BE2C (cell line): ENCODE measurements at regions not wholly inside any gene's neighbourhood (a gene's known extent, or its start where the extent isn't known, plus 50 kb on each side); places are given as distances from the start of the nearest gene placed in this dataset.
A peak's percentile ranks its signal among the peaks of the same experiment; 100 is the strongest.

ENCODE experiments used
- DNase-seq: peaks from one replicate; pipeline ENCODE4 v3.0.0-alpha.2; 2020
- H3K27me3 ChIP-seq: fragments of 250-450 bp; sonication (Bioruptor Pico); 2 replicates; pipeline ENCODE4 v1.5.1; 2020; ENCODE audit warnings: mild to moderate bottlenecking
- H3K36me3 ChIP-seq: fragments of 250-450 bp; sonication (Bioruptor Pico); 2 replicates; pipeline ENCODE4 v1.5.1; 2020; ENCODE audit warnings: mild to moderate bottlenecking
- H3K4me1 ChIP-seq: fragments of 250-450 bp; sonication (Bioruptor Pico); 2 replicates; pipeline ENCODE4 v1.5.1; 2020
- H3K4me3 ChIP-seq: 2 replicates; pipeline ENCODE4 v1.5.1; 2011; ENCODE audit warnings: low read depth, low read length
- H3K9me3 ChIP-seq: fragments of 250-450 bp; sonication (Bioruptor Pico); 2 replicates; pipeline ENCODE4 v1.5.1; 2020
- TF ChIP-seq, protein P1 (sequence below): IDR thresholded peaks from 2 replicates; pipeline ENCODE4 v1.5.1; 2012; ENCODE audit warnings: mild to moderate bottlenecking, low read depth, low read length

DNA sequence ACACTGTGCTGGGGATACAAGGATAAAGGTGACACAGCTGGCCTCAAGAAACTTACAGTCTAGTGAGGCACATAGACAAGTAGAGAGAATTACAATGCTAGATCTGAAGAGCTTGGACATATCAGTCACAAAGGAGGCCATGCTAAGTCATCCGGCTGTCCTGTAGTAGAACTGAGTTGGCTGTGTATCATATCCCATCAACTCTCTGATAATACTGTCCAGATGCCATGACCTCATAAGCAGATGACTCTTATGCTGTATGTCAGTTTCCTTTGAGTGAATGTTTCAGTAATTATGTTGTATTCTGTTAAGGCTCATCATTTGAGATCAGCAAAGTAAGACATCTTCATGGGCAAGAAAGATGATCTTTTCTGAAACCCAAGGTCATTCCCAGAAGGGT is 442.9 kb downstream of the MID1IP1 start:
- no peaks in the 10 kb centered on the region for H3K9me3 ChIP-seq
- peaks cover 8% of the 10 kb centered on the region; the same call in 1 of the 2 replicates for H3K4me1 ChIP-seq
- TF ChIP-seq, protein P1, sequence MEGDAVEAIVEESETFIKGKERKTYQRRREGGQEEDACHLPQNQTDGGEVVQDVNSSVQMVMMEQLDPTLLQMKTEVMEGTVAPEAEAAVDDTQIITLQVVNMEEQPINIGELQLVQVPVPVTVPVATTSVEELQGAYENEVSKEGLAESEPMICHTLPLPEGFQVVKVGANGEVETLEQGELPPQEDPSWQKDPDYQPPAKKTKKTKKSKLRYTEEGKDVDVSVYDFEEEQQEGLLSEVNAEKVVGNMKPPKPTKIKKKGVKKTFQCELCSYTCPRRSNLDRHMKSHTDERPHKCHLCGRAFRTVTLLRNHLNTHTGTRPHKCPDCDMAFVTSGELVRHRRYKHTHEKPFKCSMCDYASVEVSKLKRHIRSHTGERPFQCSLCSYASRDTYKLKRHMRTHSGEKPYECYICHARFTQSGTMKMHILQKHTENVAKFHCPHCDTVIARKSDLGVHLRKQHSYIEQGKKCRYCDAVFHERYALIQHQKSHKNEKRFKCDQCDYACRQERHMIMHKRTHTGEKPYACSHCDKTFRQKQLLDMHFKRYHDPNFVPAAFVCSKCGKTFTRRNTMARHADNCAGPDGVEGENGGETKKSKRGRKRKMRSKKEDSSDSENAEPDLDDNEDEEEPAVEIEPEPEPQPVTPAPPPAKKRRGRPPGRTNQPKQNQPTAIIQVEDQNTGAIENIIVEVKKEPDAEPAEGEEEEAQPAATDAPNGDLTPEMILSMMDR, result no peak
- H3K4me3 ChIP-seq, result no peak overlapping the region
- no peaks in the 10 kb centered on the region for H3K27me3 ChIP-seq
- H3K36me3 ChIP-seq, result no peaks in the 10 kb centered on the region
- no peak for DNase-seq

DNA sequence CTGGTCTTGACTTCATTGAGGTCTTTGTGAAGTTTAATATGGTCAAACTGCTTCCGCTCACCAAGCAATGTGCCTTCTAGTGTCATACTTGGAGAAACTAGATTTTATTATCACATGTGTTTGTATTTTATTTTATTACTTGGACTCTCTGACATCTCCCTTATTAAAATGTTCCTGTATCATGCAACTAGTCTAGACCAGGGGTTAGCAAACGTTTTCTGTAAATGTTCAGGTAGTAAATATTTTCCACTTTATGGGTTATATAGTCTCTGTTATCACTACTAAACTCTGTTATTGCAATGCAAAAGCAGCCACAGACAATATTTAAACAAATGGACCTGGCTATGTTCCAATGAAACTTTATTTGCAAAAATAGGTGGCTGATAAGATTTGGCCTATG is 443.8 kb downstream of the MID1IP1 start:
- no peaks in the 10 kb centered on the region for H3K9me3 ChIP-seq
- H3K4me3 ChIP-seq, result no peak overlapping the region
- no peak for DNase-seq
- TF ChIP-seq, protein P1, result no peak
- H3K4me1 ChIP-seq, result peaks cover 8% of the 10 kb centered on the region; the same call in 1 of the 2 replicates
- no peaks in the 10 kb centered on the region for H3K36me3 ChIP-seq
- no peaks in the 10 kb centered on the region for H3K27me3 ChIP-seq

DNA sequence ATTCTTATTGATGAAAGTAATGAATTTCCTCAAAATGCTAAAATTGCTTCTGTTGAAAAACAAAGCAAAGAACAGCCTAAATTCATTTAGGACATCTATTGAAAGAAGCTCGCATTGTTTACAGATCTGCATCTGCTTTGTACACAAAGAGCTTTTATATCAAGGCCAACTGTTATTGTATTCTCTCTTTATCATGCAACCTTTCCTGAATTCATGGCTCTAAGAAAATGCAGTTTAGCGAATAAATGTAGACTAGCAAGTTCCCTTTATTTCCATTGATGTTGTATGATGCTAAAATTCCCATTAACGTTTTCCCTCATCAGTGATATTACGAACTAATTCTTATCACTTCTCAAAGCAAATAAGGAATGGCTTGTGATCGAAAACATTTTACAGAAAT is 446.3 kb downstream of the MID1IP1 start:
- Histone ChIP-seq H3K4me3 (no peak overlapping the region), H3K4me1 (0 out of 2 replicates have a peak, but pooled peaks cover 4% of the 10 kb centered on the region), H3K27me3 (no peaks in the 10 kb centered on the region), H3K36me3 (no peaks in the 10 kb centered on the region), H3K9me3 (no peaks in the 10 kb centered on the region)
- TF ChIP-seq, protein P1, result no peak
- no peak for DNase-seq

DNA sequence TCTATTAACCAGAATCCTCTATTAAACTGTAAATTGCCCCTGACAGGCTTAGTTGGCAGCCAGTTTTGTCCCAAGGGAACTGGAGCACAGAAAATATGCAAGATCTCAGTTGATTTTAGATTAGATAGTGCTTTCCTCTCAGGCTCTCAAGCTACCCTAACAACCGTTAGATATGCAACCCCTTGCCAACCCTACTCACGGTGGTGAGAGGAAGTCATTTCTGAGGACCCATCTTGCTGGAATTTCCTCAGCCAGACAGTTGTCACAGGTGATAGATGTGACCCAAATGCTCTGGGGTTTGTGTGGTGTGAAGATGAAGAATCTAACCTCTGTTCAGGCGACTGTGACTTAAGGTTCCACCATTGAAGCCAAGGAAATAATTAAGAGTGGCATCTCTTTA is 447.1 kb downstream of the MID1IP1 start:
- no peak for DNase-seq
- no peaks in the 10 kb centered on the region for H3K9me3 ChIP-seq
- TF ChIP-seq, protein P1, result no peak
- H3K36me3 ChIP-seq, result no peaks in the 10 kb centered on the region
- H3K4me1 ChIP-seq, result 0 out of 2 replicates have a peak, but pooled peaks cover 4% of the 10 kb centered on the region
- no peak overlapping the region for H3K4me3 ChIP-seq
- no peaks in the 10 kb centered on the region for H3K27me3 ChIP-seq

DNA sequence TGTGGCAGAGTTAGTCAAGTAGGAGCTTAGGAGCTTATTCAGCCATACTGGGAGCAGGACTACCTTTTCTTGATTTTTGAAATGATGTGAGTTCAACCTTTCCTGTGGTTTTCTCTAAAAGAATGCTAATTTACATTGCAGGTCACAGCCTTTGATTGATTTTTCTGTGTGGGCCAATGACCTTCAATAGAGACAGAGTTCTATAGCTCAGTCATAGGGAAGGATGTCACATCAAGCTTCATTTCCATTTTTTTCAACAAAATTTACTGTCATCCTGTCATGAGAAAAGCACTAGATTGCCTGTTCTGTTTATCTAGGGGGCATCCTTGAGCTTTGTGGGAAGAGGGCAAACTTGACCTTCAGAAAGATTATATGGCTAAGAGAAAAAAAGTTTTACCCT is 448.7 kb downstream of the MID1IP1 start:
- Histone ChIP-seq H3K27me3 (no peaks in the 10 kb centered on the region), H3K4me3 (no peak overlapping the region), H3K9me3 (no peaks in the 10 kb centered on the region), H3K4me1 (no peaks in the 10 kb centered on the region), H3K36me3 (no peaks in the 10 kb centered on the region)
- no peak for DNase-seq
- TF ChIP-seq, protein P1, result 0 out of 2 replicates have a peak, but pooled peaks have one; percentile 20

DNA sequence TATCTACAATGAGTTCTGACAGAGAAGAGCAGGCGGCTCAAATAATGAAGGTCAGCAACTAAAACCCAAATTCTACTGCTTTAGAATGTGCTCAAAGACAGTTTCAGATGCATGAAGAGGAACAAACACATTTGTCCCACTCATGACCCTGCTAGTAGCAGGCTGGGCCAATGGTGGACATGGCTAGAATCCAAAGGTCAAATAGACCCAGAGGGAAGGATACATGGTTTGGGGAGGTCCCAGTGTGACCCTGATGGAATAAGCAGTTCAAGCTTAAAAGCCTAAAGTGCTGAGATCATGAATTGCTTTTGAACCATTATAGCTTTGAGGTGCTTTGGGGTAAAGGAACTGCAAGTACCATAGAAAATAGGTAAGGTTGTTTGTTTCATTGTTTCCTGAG is 450.7 kb downstream of the MID1IP1 start:
- Histone ChIP-seq H3K9me3 (no peaks in the 10 kb centered on the region), H3K4me3 (no peak overlapping the region), H3K36me3 (no peaks in the 10 kb centered on the region), H3K27me3 (no peaks in the 10 kb centered on the region), H3K4me1 (no peaks in the 10 kb centered on the region)
- TF ChIP-seq, protein P1, result no peak
- DNase-seq, result no peak
